ENCODE measurements at regions not wholly inside any gene's neighbourhood (a gene's known extent, or its start where the extent isn't known, plus 50 kb on each side); places are given as distances from the start of the nearest gene placed in this dataset.
"Not testable (repeated sequence)": the region's sequence is repeated elsewhere in the genome, so short reads cannot be mapped to it uniquely, and the experiment has no call there.

- no peak for TF ChIP-seq CTCF (IDR thresholded peaks at IDR 0.05; ENCODE audit: low read depth, low read length, missing control alignments)
- H3K4me3 ChIP-seq (replicated peaks; ENCODE audit: low read depth, low read length): no peak overlapping the region
- no peak for DNase-seq (ENCODE audit: extremely low read depth, low read depth)
Observed at GRCh38 chr11:44424841-44425240, 114.9 kb upstream of the ALX4 start.

- no peak overlapping the region for H3K4me3 ChIP-seq (replicated peaks; ENCODE audit: low read depth, low read length)
- DNase-seq (ENCODE audit: extremely low read depth, low read depth): no peak
- TF ChIP-seq CTCF (IDR thresholded peaks at IDR 0.05; ENCODE audit: low read depth, low read length, missing control alignments): no peak
Observed at GRCh38 chr11:44426119-44426518, 116.2 kb upstream of the ALX4 start.

GRCh38 chr11:44426958-44427357 lies 117.0 kb upstream of the ALX4 start:
- DNase-seq (ENCODE audit: extremely low read depth, low read depth): no peak
- no peak overlapping the region for H3K4me3 ChIP-seq (replicated peaks; ENCODE audit: low read depth, low read length)
- no peak for TF ChIP-seq CTCF (IDR thresholded peaks at IDR 0.05; ENCODE audit: low read depth, low read length, missing control alignments)

GRCh38 chr11:44427432-44427831 lies 117.5 kb upstream of the ALX4 start:
- DNase-seq (ENCODE audit: extremely low read depth, low read depth): no peak
- no peak overlapping the region for H3K4me3 ChIP-seq (replicated peaks; ENCODE audit: low read depth, low read length)
- TF ChIP-seq CTCF (IDR thresholded peaks at IDR 0.05; ENCODE audit: low read depth, low read length, missing control alignments): peak; percentile 54

GRCh38 chr11:44430140-44430539 lies 120.2 kb upstream of the ALX4 start:
- no peak overlapping the region for H3K4me3 ChIP-seq (replicated peaks; ENCODE audit: low read depth, low read length)
- no peak for DNase-seq (ENCODE audit: extremely low read depth, low read depth)
- TF ChIP-seq CTCF (IDR thresholded peaks at IDR 0.05; ENCODE audit: low read depth, low read length, missing control alignments): no peak

GRCh38 chr11:44434191-44434590 lies 124.3 kb upstream of the ALX4 start:
- no peak for TF ChIP-seq CTCF (IDR thresholded peaks at IDR 0.05; ENCODE audit: low read depth, low read length, missing control alignments)
- no peak for DNase-seq (ENCODE audit: extremely low read depth, low read depth)
- H3K4me3 ChIP-seq (replicated peaks; ENCODE audit: low read depth, low read length): no peak overlapping the region

GRCh38 chr11:44437122-44437521 lies 127.2 kb upstream of the ALX4 start:
- no peak for TF ChIP-seq CTCF (IDR thresholded peaks at IDR 0.05; ENCODE audit: low read depth, low read length, missing control alignments)
- no peak overlapping the region for H3K4me3 ChIP-seq (replicated peaks; ENCODE audit: low read depth, low read length)
- DNase-seq (ENCODE audit: extremely low read depth, low read depth): no peak

- DNase-seq (ENCODE audit: extremely low read depth, low read depth); H3K4me3 ChIP-seq (replicated peaks; ENCODE audit: low read depth, low read length): not testable (repeated sequence)
Observed at GRCh38 chr11:44442893-44443673, 122.4 kb upstream of the CD82 start.
